ENCODE measurements at regions not wholly inside any gene's neighbourhood (a gene's known extent, or its start where the extent isn't known, plus 50 kb on each side); places are given as distances from the start of the nearest gene placed in this dataset.

DNA sequence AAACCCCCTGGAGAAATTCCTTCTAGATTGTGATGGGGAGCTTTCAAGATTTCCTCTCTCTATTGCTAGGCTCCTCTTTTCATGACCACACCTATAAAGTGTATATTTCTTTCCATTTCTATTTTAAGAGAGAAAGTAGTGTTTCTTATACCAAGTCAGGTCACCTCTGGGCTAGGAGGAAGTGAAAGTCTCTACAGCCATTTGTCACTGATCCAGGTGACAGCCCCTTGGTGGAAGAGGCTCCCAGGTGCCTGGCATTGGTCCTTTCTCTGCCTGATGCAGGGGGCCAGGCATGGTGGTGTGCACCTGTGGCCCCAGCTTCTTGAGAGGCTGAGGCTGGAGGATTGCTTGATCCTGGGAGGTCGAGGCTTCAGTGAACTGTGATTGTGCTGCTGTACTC lies 64.7 kb downstream of the DHCR7 start:
- H3F3A ChIP-seq (replicated peaks; ENCODE audit: low read depth): no peaks in the 10 kb centered on the region
- Mint-ChIP-seq H3K4me1 (peaks cover 4% of the 10 kb centered on the region), H3K27me3 (ENCODE audit: insufficient read depth, low read depth, poor library complexity) (peaks cover 15% of the 10 kb centered on the region), H3K4me3 (no peak overlapping the region), H3K9me3 (peaks cover 24% of the 10 kb centered on the region), H3K36me3 (ENCODE audit: low read depth) (no peaks in the 10 kb centered on the region; the same call in 2 of the 3 replicates), H3K27ac (no peak overlapping the region)
- H3K79me2 ChIP-seq (replicated peaks; ENCODE audit: insufficient read depth): no peaks in the 10 kb centered on the region
- ATAC-seq: no peak
- no peak overlapping the region for H3K27ac ChIP-seq (ENCODE audit: low read depth)
- no peaks in the 10 kb centered on the region for H3K36me3 ChIP-seq (ENCODE audit: insufficient read depth)
- DNase-seq (ENCODE audit: low spot score): no peak
- H2AFZ ChIP-seq: no peak overlapping the region
- H3K9me2 ChIP-seq (ENCODE audit: insufficient read depth): no peaks in the 10 kb centered on the region; the same call in 1 of the 2 replicates
- H3K4me2 ChIP-seq: no peak overlapping the region
- H4K20me1 ChIP-seq (replicated peaks; ENCODE audit: insufficient read depth): no peaks in the 10 kb centered on the region
- H3K4me3 ChIP-seq: no peak overlapping the region
- no peaks in the 10 kb centered on the region for H3K27me3 ChIP-seq (ENCODE audit: insufficient read depth)
- TF ChIP-seq CREB1 (CRISPR knock-in tag; IDR thresholded peaks at IDR 0.05; ENCODE audit: low read depth): no peak
- no peak for TF ChIP-seq REST (IDR thresholded peaks at IDR 0.05; ENCODE audit: unreplicated experiment)
- TF ChIP-seq POLR2AphosphoS5 (IDR thresholded peaks at IDR 0.05; ENCODE audit: low read depth): no peak
- TF ChIP-seq ZNF331 (CRISPR knock-in tag; IDR thresholded peaks at IDR 0.05; ENCODE audit: low read depth): no peak
- no peak for TF ChIP-seq JUNB (IDR thresholded peaks at IDR 0.05; ENCODE audit: unreplicated experiment)
- TF ChIP-seq, protein P1, sequence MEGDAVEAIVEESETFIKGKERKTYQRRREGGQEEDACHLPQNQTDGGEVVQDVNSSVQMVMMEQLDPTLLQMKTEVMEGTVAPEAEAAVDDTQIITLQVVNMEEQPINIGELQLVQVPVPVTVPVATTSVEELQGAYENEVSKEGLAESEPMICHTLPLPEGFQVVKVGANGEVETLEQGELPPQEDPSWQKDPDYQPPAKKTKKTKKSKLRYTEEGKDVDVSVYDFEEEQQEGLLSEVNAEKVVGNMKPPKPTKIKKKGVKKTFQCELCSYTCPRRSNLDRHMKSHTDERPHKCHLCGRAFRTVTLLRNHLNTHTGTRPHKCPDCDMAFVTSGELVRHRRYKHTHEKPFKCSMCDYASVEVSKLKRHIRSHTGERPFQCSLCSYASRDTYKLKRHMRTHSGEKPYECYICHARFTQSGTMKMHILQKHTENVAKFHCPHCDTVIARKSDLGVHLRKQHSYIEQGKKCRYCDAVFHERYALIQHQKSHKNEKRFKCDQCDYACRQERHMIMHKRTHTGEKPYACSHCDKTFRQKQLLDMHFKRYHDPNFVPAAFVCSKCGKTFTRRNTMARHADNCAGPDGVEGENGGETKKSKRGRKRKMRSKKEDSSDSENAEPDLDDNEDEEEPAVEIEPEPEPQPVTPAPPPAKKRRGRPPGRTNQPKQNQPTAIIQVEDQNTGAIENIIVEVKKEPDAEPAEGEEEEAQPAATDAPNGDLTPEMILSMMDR (conservative IDR thresholded peaks at IDR 0.05; ENCODE audit: low read depth in 2 of 2): no peak
- TF ChIP-seq EZH2 (IDR thresholded peaks at IDR 0.05; ENCODE audit: low read depth, unreplicated experiment): no peak
- no peak for TF ChIP-seq ETS1 (IDR thresholded peaks at IDR 0.05)
- no peak for TF ChIP-seq STAT1 (IDR thresholded peaks at IDR 0.05; ENCODE audit: unreplicated experiment)
- TF ChIP-seq ZNF114 (CRISPR knock-in tag; IDR thresholded peaks at IDR 0.05): no peak
- no peak for TF ChIP-seq NANOG (IDR thresholded peaks at IDR 0.05; ENCODE audit: borderline replicate concordance)
- TF ChIP-seq EZH2phosphoT487 (IDR thresholded peaks at IDR 0.05; ENCODE audit: unreplicated experiment): no peak
- TF ChIP-seq, protein P2, sequence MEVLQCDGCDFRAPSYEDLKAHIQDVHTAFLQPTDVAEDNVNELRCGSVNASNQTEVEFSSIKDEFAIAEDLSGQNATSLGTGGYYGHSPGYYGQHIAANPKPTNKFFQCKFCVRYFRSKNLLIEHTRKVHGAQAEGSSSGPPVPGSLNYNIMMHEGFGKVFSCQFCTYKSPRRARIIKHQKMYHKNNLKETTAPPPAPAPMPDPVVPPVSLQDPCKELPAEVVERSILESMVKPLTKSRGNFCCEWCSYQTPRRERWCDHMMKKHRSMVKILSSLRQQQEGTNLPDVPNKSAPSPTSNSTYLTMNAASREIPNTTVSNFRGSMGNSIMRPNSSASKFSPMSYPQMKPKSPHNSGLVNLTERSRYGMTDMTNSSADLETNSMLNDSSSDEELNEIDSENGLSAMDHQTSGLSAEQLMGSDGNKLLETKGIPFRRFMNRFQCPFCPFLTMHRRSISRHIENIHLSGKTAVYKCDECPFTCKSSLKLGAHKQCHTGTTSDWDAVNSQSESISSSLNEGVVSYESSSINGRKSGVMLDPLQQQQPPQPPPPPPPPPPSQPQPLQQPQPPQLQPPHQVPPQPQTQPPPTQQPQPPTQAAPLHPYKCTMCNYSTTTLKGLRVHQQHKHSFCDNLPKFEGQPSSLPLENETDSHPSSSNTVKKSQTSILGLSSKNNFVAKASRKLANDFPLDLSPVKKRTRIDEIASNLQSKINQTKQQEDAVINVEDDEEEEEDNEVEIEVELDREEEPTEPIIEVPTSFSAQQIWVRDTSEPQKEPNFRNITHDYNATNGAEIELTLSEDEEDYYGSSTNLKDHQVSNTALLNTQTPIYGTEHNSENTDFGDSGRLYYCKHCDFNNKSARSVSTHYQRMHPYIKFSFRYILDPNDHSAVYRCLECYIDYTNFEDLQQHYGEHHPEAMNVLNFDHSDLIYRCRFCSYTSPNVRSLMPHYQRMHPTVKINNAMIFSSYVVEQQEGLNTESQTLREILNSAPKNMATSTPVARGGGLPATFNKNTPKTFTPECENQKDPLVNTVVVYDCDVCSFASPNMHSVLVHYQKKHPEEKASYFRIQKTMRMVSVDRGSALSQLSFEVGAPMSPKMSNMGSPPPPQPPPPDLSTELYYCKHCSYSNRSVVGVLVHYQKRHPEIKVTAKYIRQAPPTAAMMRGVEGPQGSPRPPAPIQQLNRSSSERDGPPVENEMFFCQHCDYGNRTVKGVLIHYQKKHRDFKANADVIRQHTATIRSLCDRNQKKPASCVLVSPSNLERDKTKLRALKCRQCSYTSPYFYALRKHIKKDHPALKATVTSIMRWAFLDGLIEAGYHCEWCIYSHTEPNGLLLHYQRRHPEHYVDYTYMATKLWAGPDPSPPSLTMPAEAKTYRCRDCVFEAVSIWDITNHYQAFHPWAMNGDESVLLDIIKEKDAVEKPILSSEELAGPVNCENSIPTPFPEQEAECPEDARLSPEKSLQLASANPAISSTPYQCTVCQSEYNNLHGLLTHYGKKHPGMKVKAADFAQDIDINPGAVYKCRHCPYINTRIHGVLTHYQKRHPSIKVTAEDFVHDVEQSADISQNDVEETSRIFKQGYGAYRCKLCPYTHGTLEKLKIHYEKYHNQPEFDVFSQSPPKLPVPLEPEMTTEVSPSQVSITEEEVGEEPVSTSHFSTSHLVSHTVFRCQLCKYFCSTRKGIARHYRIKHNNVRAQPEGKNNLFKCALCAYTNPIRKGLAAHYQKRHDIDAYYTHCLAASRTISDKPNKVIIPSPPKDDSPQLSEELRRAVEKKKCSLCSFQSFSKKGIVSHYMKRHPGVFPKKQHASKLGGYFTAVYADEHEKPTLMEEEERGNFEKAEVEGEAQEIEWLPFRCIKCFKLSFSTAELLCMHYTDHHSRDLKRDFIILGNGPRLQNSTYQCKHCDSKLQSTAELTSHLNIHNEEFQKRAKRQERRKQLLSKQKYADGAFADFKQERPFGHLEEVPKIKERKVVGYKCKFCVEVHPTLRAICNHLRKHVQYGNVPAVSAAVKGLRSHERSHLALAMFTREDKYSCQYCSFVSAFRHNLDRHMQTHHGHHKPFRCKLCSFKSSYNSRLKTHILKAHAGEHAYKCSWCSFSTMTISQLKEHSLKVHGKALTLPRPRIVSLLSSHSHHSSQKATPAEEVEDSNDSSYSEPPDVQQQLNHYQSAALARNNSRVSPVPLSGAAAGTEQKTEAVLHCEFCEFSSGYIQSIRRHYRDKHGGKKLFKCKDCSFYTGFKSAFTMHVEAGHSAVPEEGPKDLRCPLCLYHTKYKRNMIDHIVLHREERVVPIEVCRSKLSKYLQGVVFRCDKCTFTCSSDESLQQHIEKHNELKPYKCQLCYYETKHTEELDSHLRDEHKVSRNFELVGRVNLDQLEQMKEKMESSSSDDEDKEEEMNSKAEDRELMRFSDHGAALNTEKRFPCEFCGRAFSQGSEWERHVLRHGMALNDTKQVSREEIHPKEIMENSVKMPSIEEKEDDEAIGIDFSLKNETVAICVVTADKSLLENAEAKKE (CRISPR knock-in tag; IDR thresholded peaks at IDR 0.05): no peak
- H3K4me1 ChIP-seq (ENCODE audit: insufficient read depth): no peaks in the 10 kb centered on the region

All from GM23338 (cell line).